NCI-H748 (cell line): ENCODE measurements at regions not wholly inside any gene's neighbourhood (a gene's known extent, or its start where the extent isn't known, plus 50 kb on each side); places are given as distances from the start of the nearest gene placed in this dataset.
A peak's percentile ranks its signal among the peaks of the same experiment; 100 is the strongest.
"Not testable (repeated sequence)": the region's sequence is repeated elsewhere in the genome, so short reads cannot be mapped to it uniquely, and the experiment has no call there.

Experiments
- DNase-seq: peaks from one replicate; lab custom pipeline; 2025; ENCODE audit not compliant: unreplicated experiment; lab: John Stamatoyannopoulos, UW

DNA sequence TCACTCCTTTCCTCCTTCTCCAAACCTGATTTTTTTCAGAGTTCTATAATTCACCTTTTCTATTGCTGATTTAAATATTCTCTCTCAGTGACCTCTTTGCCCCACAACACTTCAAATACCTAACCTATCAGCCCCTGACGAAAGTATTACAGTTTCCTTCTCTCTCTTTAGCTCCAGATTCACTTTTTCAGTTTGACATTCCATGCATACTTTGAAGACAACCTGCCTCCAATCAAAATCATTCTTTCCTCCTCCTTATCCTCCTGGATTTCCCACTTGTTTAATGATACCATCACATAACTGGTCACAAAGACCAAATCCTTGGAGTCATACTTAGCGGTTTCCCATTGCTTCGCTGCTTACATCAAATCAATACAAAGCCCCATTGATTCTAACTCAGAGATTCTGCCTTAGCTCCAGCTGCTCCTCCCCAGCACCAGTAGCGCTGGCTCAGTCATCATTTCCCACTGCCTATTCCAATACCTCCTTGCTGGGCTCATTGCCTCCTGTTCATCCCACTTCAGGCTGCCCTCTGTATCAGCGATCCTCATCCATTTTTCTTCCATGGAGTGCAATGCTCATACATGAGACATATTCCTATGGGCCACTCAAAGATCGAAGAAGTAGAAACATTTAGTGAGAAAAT, 240.1 kb downstream of the ZNF92 start:
- not testable (repeated sequence) for DNase-seq

DNA sequence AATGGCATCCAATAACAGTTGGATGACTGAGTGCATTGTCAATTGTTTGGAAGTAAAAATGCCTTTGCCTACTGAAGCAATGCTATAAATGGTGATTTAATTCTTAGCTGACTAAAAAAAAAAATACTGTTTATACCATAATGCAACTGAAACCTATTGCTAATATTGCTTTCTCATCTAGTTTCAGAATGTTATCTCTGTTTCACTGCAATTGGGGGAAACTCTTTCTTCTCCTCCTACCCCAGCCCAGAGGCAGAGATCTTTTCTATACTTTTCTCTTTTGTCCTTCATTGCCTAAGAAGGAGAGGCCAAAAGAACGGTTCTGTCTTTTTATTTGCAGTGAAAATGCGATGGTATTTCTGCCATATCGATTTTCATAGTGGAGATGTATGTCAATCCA, 242.5 kb downstream of the ZNF92 start:
- not testable (repeated sequence) for DNase-seq

DNA sequence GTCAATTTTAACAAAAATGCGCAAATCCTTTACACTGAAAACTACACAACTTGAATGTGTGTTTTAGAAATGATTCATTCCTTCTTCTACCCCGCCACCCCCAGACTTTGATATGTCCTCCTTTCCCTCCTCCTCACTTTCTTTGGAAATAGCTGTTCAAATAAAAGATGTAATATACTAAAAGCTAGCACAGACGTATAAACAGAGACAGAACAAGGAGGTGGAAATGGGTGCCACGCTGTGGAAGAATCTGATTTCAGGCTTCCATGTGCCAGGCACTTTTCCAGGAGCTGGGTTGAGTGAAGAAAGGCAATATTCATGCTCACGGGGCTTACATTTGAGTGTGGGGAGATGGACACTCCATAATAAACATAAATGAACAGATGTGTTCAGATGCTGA, 246.6 kb downstream of the ZNF92 start:
- not testable (repeated sequence) for DNase-seq

DNA sequence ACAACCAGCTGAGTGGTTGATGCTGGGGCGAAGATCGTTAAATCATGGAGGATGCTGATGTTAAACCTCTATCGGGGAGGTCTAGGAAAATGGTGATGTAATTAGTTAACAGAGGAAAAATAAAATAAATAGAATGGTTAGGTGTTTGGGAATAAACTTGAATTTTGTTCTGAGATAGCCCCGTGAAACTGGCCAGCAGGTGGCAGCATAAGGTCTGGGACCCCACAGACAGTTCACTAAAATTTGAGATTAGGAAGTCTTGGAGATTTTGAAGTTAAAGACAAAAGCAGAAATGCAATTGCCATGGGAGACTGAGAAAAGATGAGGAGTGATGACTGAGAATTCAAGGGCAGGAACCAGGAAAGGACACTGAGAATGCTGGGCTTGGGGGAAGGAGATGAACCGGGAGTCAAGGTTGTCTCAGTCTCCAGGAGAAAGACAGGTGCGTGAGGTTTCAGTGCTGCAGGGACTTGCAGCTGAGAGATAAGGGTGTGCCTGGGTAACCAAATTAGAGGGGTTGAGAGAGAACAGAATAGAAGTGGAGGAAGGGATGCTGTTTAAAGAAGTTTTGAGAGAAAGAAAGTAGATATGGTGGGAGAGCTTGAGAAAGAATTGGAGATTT, 248.0 kb downstream of the ZNF92 start:
- peak; percentile 36 for DNase-seq

GRCh38 chr7:65631236-65631635, 241.6 kb upstream of the VKORC1L1 start:
- DNase-seq: not testable (repeated sequence)

GRCh38 chr7:65633587-65634404, 239.1 kb upstream of the VKORC1L1 start:
- not testable (repeated sequence) for DNase-seq

GRCh38 chr7:65638918-65639317, 234.0 kb upstream of the VKORC1L1 start:
- DNase-seq: not testable (repeated sequence)

- DNase-seq: not testable (repeated sequence)
Observed at GRCh38 chr7:65639717-65640116, 233.2 kb upstream of the VKORC1L1 start.

GRCh38 chr7:65643498-65643897, 229.4 kb upstream of the VKORC1L1 start:
- DNase-seq: not testable (repeated sequence)

- not testable (repeated sequence) for DNase-seq
Observed at GRCh38 chr7:65647153-65647964, 225.5 kb upstream of the VKORC1L1 start.

GRCh38 chr7:65651174-65651573, 221.7 kb upstream of the VKORC1L1 start:
- DNase-seq: not testable (repeated sequence)

GRCh38 chr7:65651826-65652592, 220.9 kb upstream of the VKORC1L1 start:
- DNase-seq: not testable (repeated sequence)

- DNase-seq: not testable (repeated sequence)
Observed at GRCh38 chr7:65652669-65653068, 220.2 kb upstream of the VKORC1L1 start.

DNA sequence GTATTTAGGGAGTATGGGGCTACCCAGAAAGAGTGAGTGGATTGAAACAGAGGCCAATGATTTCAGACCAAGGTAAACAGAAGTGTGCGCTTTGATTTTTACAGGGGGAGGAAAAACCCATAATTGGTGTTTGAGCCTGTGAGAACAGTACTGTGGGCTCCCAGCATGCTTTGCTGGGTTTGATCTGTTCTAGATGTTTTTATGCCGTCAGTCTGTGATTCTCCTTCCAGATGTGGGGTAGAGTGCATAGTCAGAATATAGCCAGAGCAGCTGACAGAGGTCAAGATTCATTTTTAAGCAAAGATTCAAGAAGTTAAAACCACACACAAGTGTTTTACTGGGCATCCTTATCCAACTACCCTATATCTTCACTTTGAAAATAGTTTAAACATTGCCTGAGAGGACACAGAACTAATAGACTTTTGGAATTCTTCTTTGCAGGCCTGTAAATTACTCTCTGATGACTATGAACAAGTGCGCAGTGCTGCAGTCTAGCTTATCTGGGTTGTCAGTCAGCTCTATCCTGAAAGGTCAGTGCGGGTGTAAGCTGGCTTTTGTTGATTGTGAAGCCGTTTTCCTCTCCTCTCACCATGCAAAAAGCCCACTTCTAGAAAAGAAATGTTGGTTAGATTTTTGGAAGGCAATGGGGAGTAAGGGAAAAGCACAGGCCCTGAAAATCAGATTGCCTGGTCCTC, 216.2 kb upstream of the VKORC1L1 start:
- not testable (repeated sequence) for DNase-seq

DNA sequence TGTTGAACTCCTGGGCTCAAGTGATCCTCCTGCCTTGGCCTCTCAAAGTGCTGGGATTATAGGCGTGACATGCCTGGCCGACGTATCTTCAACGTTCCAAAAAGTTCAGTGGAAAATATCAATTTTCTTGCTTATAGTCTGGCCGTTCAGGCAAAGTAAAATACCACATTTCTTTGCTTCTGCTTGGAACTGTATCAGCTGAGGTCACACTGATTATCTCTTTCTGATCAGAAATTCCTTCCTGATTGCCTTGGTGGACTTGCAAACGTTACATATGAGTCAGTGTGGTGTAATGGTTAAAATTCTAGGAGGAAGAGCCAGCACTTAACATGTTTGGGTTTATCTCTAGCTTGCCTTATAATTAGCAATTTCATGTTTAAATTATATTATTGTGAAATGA, 189.5 kb upstream of the VKORC1L1 start:
- not testable (repeated sequence) for DNase-seq

GRCh38 chr7:65699026-65699714, 173.7 kb upstream of the VKORC1L1 start:
- DNase-seq: not testable (repeated sequence)

DNA sequence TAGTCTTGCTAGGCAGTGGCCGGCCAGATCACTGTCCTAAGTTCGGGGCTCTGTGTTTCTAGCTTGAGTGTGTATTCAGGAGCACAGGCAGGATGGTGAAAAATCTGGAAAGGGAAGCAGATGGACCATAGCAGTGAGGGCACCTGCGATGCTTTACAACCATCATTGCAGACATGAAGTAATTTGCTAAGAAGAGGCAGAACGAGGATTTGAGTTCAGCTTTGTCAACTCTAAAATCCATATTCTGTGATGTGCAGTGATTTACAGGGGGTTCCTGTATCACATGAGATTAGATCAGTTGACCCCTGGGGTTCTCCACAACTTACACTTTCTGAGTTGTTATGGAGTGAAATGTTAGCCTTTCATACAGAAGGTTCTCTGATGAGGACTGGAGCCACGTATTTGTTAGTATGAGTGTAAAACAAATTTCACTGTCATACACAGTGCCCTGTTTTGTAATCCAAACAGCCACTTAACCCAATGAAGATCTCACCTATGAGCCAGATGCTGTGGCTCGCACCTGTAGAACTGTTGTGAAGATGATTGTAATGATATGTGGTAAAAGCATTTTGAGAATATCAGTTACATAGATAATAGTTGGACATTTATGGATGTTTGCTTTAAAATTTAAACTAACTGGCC, 173.0 kb upstream of the VKORC1L1 start:
- DNase-seq: peak; percentile 49

DNA sequence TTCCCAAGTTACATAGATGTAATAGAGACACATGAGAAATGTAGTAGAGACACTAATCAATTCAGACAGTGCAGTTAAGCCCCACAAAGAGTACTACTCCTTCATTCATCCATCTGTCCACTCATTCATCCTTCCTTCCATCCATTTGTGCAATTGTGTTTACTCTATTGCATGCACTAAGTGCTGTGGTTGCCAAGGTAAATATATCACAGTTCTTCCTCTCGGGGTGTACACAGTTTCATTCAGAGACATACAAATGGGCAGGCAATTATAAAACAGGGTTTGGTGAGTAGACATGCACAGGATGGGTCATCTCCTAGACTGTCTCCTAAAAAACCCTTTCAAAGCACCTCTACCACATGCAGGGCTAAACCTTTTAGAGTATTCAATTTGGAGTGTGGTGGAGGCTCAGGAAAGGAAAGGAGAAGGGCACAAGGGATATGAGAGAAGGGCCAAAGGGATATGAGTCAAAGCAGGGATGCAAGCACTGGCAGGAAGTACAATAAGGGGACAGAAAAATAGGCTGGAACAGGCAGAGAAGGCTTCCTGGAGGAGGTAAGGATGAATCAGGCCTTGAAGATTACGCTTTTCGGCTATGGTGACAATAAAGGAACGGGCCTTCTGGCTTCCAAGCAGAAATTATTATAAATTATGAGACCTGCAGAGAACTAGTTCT, 153.6 kb upstream of the VKORC1L1 start:
- peak; percentile 89 for DNase-seq
